Mesenchymal stem cell (in vitro differentiated cells and primary cell): ENCODE measurements at regions not wholly inside any gene's neighbourhood (a gene's known extent, or its start where the extent isn't known, plus 50 kb on each side); places are given as distances from the start of the nearest gene placed in this dataset.

Experiments used
- DNase-seq: peaks from one replicate; pipeline ENCODE4 v3.0.0-alpha.2; 2013
- H2AFZ ChIP-seq: one replicate; pipeline ENCODE4 v1.6.1; 2013; ENCODE audit warnings: low read depth, mild to moderate bottlenecking, control low read depth, inconsistent platforms, low read length, moderate library complexity
- H2AK5ac ChIP-seq: 2 replicates; pipeline ENCODE4 v1.6.1; 2013; ENCODE audit warnings: low read length, moderate library complexity, mild to moderate bottlenecking, inconsistent platforms; ENCODE audit not compliant: severe bottlenecking
- H2BK120ac ChIP-seq: one replicate; pipeline ENCODE4 v1.6.1; 2013; ENCODE audit warnings: low read depth, mild to moderate bottlenecking, inconsistent platforms, low read length, moderate library complexity
- H2BK12ac ChIP-seq, 2 experiments: one replicate each; pipeline ENCODE4 v1.6.1; 2013; ENCODE audit warnings: inconsistent platforms in 2 of 2, low read length in 2 of 2, mild to moderate bottlenecking in 2 of 2, moderate library complexity in 2 of 2, control low read depth in 1 of 2
- H2BK15ac ChIP-seq: one replicate; pipeline ENCODE4 v1.6.1; 2013; ENCODE audit warnings: mild to moderate bottlenecking, low read depth, inconsistent platforms; ENCODE audit not compliant: poor library complexity, severe bottlenecking
- H2BK5ac ChIP-seq: 2 replicates; pipeline ENCODE4 v1.6.1; 2013; ENCODE audit warnings: low read depth, mild to moderate bottlenecking, low read length, control low read depth, inconsistent platforms; ENCODE audit not compliant: poor library complexity, severe bottlenecking
- H3K14ac ChIP-seq, 2 experiments: one replicate each; pipeline ENCODE4 v1.6.1; 2013; ENCODE audit warnings: inconsistent platforms in 2 of 2, low read length in 2 of 2, control low read depth in 1 of 2, mild to moderate bottlenecking in 1 of 2, moderate library complexity in 1 of 2
- H3K18ac ChIP-seq, 2 experiments: one replicate each; pipeline ENCODE4 v1.6.1; 2013; ENCODE audit warnings: inconsistent platforms in 2 of 2, low read length in 2 of 2, control low read depth in 1 of 2, low read depth in 1 of 2, mild to moderate bottlenecking in 1 of 2
- H3K23ac ChIP-seq, 2 experiments: one replicate each; pipeline ENCODE4 v1.6.1; 2013; ENCODE audit warnings: inconsistent platforms in 2 of 2, low read length in 2 of 2, mild to moderate bottlenecking in 2 of 2, moderate library complexity in 2 of 2, control low read depth in 1 of 2
- H3K27ac ChIP-seq: 2 replicates; pipeline ENCODE4 v1.5.1; 2013; ENCODE audit warnings: mild to moderate bottlenecking, moderate library complexity, low read length, control low read depth, inconsistent platforms; ENCODE audit not compliant: poor library complexity, severe bottlenecking
- H3K27me3 ChIP-seq, 2 experiments: 2 replicates each; pipeline versions ENCODE4 v1.6.1 to v1.7.0; 2013; ENCODE audit warnings: low read length in 2 of 2, mild to moderate bottlenecking in 2 of 2, moderate library complexity in 2 of 2, control low read depth in 1 of 2, inconsistent platforms in 1 of 2; ENCODE audit not compliant: control insufficient read depth in 1 of 2, insufficient read depth in 1 of 2
- H3K36me3 ChIP-seq, 2 experiments: 2 replicates each; pipeline versions ENCODE4 v1.6.1 to v1.7.0; 2013; ENCODE audit warnings: low read length in 2 of 2, control low read depth in 1 of 2, inconsistent platforms in 1 of 2, low read depth in 1 of 2, mild to moderate bottlenecking in 1 of 2; ENCODE audit not compliant: insufficient read depth in 2 of 2, control insufficient read depth in 1 of 2
- H3K4ac ChIP-seq, 2 experiments: one replicate each; pipeline ENCODE4 v1.6.1; 2013; ENCODE audit warnings: inconsistent platforms in 2 of 2, low read length in 2 of 2, mild to moderate bottlenecking in 2 of 2, moderate library complexity in 2 of 2, control low read depth in 1 of 2, low read depth in 1 of 2
- H3K4me1 ChIP-seq: 2 replicates; pipeline ENCODE4 v1.6.1; 2013; ENCODE audit warnings: low read depth, low read length, control low read depth; ENCODE audit not compliant: control insufficient read depth, insufficient read depth
- H3K4me2 ChIP-seq: 2 replicates; pipeline ENCODE4 v1.6.1; 2013; ENCODE audit warnings: low read length, mild to moderate bottlenecking, inconsistent platforms; ENCODE audit not compliant: poor library complexity, severe bottlenecking
- H3K4me3 ChIP-seq, 2 experiments: 2 replicates each; pipeline versions ENCODE4 v1.5.1 to v1.7.0; 2013; ENCODE audit warnings: low read length in 2 of 2, mild to moderate bottlenecking in 2 of 2, control low read depth in 1 of 2, low read depth in 1 of 2; ENCODE audit not compliant: insufficient read depth in 1 of 2
- H3K79me1 ChIP-seq: replicated peaks from 2 replicates; pipeline ENCODE4 v1.6.1; 2013; ENCODE audit warnings: mild to moderate bottlenecking, control low read depth, low read length, inconsistent platforms; ENCODE audit not compliant: poor library complexity, severe bottlenecking
- H3K9ac ChIP-seq: 2 replicates; pipeline ENCODE4 v1.7.0; 2013; ENCODE audit warnings: mild to moderate bottlenecking, low read length, moderate library complexity
- H3K9me3 ChIP-seq: 2 replicates; pipeline ENCODE4 v1.7.0; 2013; ENCODE audit warnings: mild to moderate bottlenecking, low read length; ENCODE audit not compliant: control insufficient read depth
- H4K8ac ChIP-seq: one replicate; pipeline ENCODE4 v1.6.1; 2013; ENCODE audit warnings: inconsistent platforms, mild to moderate bottlenecking, low read length, moderate library complexity
- H4K91ac ChIP-seq: one replicate; pipeline ENCODE4 v1.6.1; 2013; ENCODE audit warnings: mild to moderate bottlenecking, low read length, inconsistent platforms
- WGBS: methylation state at CpG from one replicate; pipeline ENCODE4 v1.1.7; 2013; ENCODE audit warnings: mixed read lengths; 5-methylcytosine and 5-hydroxymethylcytosine counted together

GRCh38 chr2:59312029-59312428 lies 1070.9 kb upstream of the FANCL start:
- Histone ChIP-seq H3K4ac (no peak overlapping the region), H4K8ac (no peak overlapping the region), H3K4me1 (no peaks in the 10 kb centered on the region), H2BK12ac (no peak overlapping the region), H2BK5ac (no peak overlapping the region), H3K27me3 (no peaks in the 10 kb centered on the region), H2AK5ac (no peak overlapping the region), H3K9ac (no peak overlapping the region), H3K14ac (no peak overlapping the region), H2BK120ac (no peak overlapping the region), H3K23ac (no peak overlapping the region), H3K18ac (no peak overlapping the region), H2BK15ac (no peak overlapping the region), H3K36me3 (no peaks in the 10 kb centered on the region), H3K4me2 (no peak overlapping the region), H2AFZ (no peak overlapping the region), H3K79me1 (no peaks in the 10 kb centered on the region), H3K4me3 (no peak overlapping the region), H4K91ac (no peak overlapping the region), H3K27ac (no peak overlapping the region), H3K9me3 (no peaks in the 10 kb centered on the region)
- no peak for DNase-seq
- 100% methylated on average over 1 of the region's 1 CpG for WGBS

DNA sequence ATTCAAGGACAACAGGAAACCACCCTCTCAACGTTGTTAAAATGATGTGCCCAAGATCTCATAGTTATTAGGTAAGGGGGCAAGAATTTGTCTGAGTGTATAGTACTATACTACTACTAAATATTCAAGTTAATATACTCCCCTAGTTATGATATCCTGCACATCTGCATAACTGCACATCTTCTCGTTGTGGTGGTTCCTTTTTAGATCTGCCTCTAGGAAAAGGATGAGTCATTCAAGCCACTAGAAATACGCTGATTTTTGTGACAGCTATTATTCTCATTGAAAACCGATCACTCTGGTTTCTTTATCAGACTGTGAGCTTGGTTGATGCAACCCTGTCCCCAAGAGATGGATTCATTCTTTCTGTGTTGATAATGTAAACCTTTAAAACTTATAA lies 1067.0 kb upstream of the FANCL start:
- Histone ChIP-seq H4K91ac (no peak overlapping the region), H3K4me3 (no peak overlapping the region), H2BK15ac (no peak overlapping the region), H2BK120ac (no peak overlapping the region), H3K9ac (no peak overlapping the region), H3K4me2 (no peak overlapping the region), H2BK12ac (no peak overlapping the region), H4K8ac (no peak overlapping the region), H3K4me1 (no peaks in the 10 kb centered on the region), H3K23ac (no peak overlapping the region), H3K18ac (no peak overlapping the region), H3K9me3 (no peaks in the 10 kb centered on the region), H3K27ac (no peak overlapping the region), H3K14ac (no peak overlapping the region), H3K4ac (no peak overlapping the region), H3K79me1 (no peaks in the 10 kb centered on the region), H2AK5ac (no peak overlapping the region), H2AFZ (no peak overlapping the region), H3K36me3 (no peaks in the 10 kb centered on the region), H3K27me3 (peaks cover 0 to 4% of the 10 kb centered on the region in 2 experiments), H2BK5ac (no peak overlapping the region)
- WGBS = 64% methylated on average over 3 of the region's 4 CpGs
- no peak for DNase-seq

DNA sequence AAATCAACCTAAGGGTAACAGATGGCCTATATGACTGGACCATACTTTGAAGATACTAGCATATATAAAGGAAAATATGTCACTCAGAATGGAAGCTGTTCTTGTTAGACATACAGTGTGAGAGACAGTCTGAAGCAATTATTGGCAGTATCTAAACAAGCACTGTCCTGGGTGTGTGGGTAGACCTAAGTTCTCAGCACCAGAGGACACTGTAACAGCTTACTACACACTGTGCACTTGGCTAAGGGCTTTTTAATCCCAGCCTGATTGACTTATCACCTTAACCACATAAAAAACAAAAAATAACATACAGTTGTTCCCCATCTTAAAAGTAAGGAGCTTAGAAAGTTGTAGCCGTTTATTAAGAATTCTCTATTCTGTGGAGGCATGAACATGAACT lies 1066.1 kb upstream of the FANCL start:
- H3K9me3 ChIP-seq = no peaks in the 10 kb centered on the region
- no peak overlapping the region for H2BK120ac ChIP-seq
- no CpG with 5 or more reads among the region's 1 CpG for WGBS

GRCh38 chr2:59303272-59303671 lies 1062.1 kb upstream of the FANCL start:
- Histone ChIP-seq H2AK5ac (no peak overlapping the region), H3K4me3 (no peak overlapping the region), H2BK12ac (no peak overlapping the region), H3K79me1 (no peaks in the 10 kb centered on the region), H3K14ac (no peak overlapping the region), H4K91ac (no peak overlapping the region), H3K4me1 (no peaks in the 10 kb centered on the region), H4K8ac (no peak overlapping the region), H3K27ac (no peak overlapping the region), H2BK15ac (no peak overlapping the region), H3K23ac (no peak overlapping the region), H3K27me3 (peaks cover 0 to 13% of the 10 kb centered on the region in 2 experiments), H3K9ac (no peak overlapping the region), H3K4ac (no peak overlapping the region), H2BK120ac (no peak overlapping the region), H2BK5ac (no peak overlapping the region), H3K4me2 (no peak overlapping the region), H3K18ac (no peak overlapping the region), H3K9me3 (no peaks in the 10 kb centered on the region), H3K36me3 (no peaks in the 10 kb centered on the region), H2AFZ (no peak overlapping the region)
- 91% methylated on average over 4 of the region's 4 CpGs for WGBS
- no peak for DNase-seq

More for the DNA sequence above, 1066.1 kb upstream of the FANCL start:
- H4K8ac ChIP-seq = no peak overlapping the region
- no peak overlapping the region for H4K91ac ChIP-seq
- no peak overlapping the region for H3K18ac ChIP-seq
- no peaks in the 10 kb centered on the region for H3K36me3 ChIP-seq
- H2AK5ac ChIP-seq = no peak overlapping the region
- H2BK15ac ChIP-seq = no peak overlapping the region
- H3K4me3 ChIP-seq = no peak overlapping the region
- H3K27ac ChIP-seq = no peak overlapping the region
- no peak overlapping the region for H3K4me2 ChIP-seq
- no peak for DNase-seq
- no peak overlapping the region for H2BK5ac ChIP-seq
- H3K27me3 ChIP-seq = peaks cover 0 to 8% of the 10 kb centered on the region in 2 experiments
- no peaks in the 10 kb centered on the region for H3K4me1 ChIP-seq
- H3K23ac ChIP-seq = no peak overlapping the region
- H2AFZ ChIP-seq = no peak overlapping the region
- no peak overlapping the region for H3K4ac ChIP-seq
- no peak overlapping the region for H3K14ac ChIP-seq
- no peak overlapping the region for H2BK12ac ChIP-seq
- H3K9ac ChIP-seq = no peak overlapping the region
- no peaks in the 10 kb centered on the region for H3K79me1 ChIP-seq
